ENCODE measurements at regions not wholly inside any gene's neighbourhood (a gene's known extent, or its start where the extent isn't known, plus 50 kb on each side); places are given as distances from the start of the nearest gene placed in this dataset.

GRCh38 chr10:30169342-30169741 lies 110.0 kb upstream of the JCAD start:
- TF ChIP-seq EZH2phosphoT487 (IDR thresholded peaks at IDR 0.05): no peak
- no peak for TF ChIP-seq CTCF (IDR thresholded peaks at IDR 0.05)
- TF ChIP-seq EZH2 (IDR thresholded peaks at IDR 0.05): no peak
